Neutrophil (primary cell): ENCODE measurements at regions not wholly inside any gene's neighbourhood (a gene's known extent, or its start where the extent isn't known, plus 50 kb on each side); places are given as distances from the start of the nearest gene placed in this dataset.

ENCODE experiments used
- H3K27ac ChIP-seq: fragments of 200-600 bp; sonication (generic); 2 replicates; pipeline ENCODE4 v1.5.1; 2016; ENCODE audit warnings: mild to moderate bottlenecking, moderate library complexity
- H3K27me3 ChIP-seq: fragments of 200-600 bp; sonication (generic); 2 replicates; pipeline ENCODE4 v1.6.0; 2016; ENCODE audit warnings: mild to moderate bottlenecking
- H3K36me3 ChIP-seq: fragments of 200-600 bp; sonication (generic); 2 replicates; pipeline ENCODE4 v1.5.1; 2017
- H3K4me1 ChIP-seq, 2 experiments: fragments of 200-600 bp in 1 of 2; sonication (generic) in 1 of 2; 1 replicate in 1 of 2; 2 replicates in 1 of 2; pipeline versions ENCODE4 v1.5.1 to v1.6.1; 2013 to 2016; ENCODE audit warnings: low read depth in 1 of 2, low read length in 1 of 2, mild to moderate bottlenecking in 1 of 2, moderate library complexity in 1 of 2; ENCODE audit not compliant: control insufficient read depth in 1 of 2, insufficient read depth in 1 of 2
- H3K4me3 ChIP-seq, 2 experiments: fragments of 200-600 bp in 1 of 2; sonication (generic) in 1 of 2; 1 replicate in 1 of 2; 2 replicates in 1 of 2; pipeline ENCODE4 v1.5.1; 2013 to 2016; ENCODE audit warnings: low read depth in 1 of 2, low read length in 1 of 2, mild to moderate bottlenecking in 1 of 2, moderate library complexity in 1 of 2
- H3K9me3 ChIP-seq: fragments of 200-600 bp; sonication (generic); 2 replicates; pipeline ENCODE4 v1.5.1; 2016
- TF ChIP-seq, protein P1 (sequence below): fragments of 200-600 bp; sonication (generic); IDR thresholded peaks from 2 replicates; pipeline ENCODE4 v1.5.1; 2016; ENCODE audit warnings: antibody characterized with exemption

DNA sequence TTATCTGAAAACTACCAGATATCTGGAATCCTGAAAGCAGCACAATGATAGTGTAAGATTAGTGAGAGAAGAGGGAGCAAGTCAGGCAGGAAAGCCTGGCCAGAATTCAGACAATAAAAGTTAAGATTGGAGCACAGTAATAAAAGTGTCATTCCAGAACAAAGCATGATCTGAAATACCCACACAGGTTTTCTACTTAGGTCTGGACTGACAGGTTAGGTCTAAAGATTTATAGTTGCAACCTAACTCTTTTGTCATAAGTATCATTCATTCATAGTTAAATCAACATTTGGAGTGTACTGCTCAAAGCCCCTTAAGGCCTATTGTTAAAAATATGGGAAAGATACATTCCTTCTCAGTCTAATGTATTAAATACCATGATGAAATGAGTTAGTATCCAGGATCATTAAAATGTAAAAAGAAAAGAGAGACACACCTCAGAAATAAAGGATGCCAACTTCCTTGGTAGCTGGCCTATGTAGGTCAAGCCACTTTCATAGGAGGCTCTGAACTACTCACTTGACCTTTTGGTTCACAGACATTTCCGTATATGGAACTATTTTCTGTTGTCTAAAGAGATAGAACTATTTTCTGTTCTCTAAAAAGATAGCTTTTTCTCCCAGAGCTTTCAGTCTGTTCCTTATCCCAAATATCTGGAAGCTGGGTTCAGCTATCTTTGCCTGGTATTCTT, 105.2 kb downstream of the FAS start:
- Histone ChIP-seq H3K36me3 (no peaks in the 10 kb centered on the region), H3K4me3 (no peak overlapping the region), H3K9me3 (no peaks in the 10 kb centered on the region), H3K27me3 (no peaks in the 10 kb centered on the region), H3K4me1 (peaks cover 0 to 7% of the 10 kb centered on the region in 2 experiments), H3K27ac (no peak overlapping the region)
- TF ChIP-seq, protein P1, sequence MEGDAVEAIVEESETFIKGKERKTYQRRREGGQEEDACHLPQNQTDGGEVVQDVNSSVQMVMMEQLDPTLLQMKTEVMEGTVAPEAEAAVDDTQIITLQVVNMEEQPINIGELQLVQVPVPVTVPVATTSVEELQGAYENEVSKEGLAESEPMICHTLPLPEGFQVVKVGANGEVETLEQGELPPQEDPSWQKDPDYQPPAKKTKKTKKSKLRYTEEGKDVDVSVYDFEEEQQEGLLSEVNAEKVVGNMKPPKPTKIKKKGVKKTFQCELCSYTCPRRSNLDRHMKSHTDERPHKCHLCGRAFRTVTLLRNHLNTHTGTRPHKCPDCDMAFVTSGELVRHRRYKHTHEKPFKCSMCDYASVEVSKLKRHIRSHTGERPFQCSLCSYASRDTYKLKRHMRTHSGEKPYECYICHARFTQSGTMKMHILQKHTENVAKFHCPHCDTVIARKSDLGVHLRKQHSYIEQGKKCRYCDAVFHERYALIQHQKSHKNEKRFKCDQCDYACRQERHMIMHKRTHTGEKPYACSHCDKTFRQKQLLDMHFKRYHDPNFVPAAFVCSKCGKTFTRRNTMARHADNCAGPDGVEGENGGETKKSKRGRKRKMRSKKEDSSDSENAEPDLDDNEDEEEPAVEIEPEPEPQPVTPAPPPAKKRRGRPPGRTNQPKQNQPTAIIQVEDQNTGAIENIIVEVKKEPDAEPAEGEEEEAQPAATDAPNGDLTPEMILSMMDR: no peak

DNA sequence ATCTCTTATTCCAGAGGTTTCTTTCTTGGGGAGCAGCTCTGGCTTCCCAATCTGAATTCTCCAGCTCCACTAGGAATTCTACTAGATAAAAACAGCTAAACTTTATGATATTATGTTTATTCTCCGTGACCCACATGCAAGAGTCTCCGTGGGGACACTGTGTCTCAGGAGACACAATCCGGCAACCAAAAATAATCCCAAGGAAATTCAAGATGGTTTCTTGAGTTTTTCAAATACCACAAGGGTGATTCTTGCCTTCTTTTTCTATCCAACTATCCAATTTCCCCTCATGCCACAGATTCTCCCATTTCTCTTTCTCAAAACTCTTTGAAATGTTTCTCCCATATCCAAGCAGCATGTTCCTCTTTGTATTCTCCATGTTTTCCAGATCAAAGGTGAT, 103.1 kb downstream of the FAS start:
- Histone ChIP-seq H3K4me1 (peaks cover 0 to 9% of the 10 kb centered on the region in 2 experiments), H3K4me3 (no peak overlapping the region), H3K9me3 (no peaks in the 10 kb centered on the region), H3K36me3 (no peaks in the 10 kb centered on the region), H3K27ac (no peak overlapping the region), H3K27me3 (no peaks in the 10 kb centered on the region)
- TF ChIP-seq, protein P1: no peak

DNA sequence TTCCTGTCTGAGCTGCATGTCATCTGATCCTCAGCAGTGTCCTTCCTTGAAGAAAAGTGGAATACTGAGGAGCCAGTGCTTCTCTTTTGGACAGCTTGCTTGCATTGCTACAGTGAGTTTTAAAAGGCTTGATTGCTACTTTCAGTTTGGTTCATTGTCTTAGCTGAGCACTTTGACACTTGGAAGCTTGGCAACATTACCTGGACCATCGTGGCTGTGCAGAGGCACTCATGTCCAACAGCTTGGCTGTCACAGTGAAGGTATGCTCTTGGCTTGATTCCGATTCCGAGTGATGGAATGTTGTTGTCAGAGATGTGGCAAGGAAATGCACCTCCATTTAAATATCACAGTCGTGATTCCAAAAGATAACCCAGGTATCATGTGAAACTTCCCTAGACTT, 102.4 kb downstream of the FAS start:
- peaks cover 0 to 9% of the 10 kb centered on the region in 2 experiments for H3K4me1 ChIP-seq
- H3K27ac ChIP-seq: no peak overlapping the region
- H3K9me3 ChIP-seq: no peaks in the 10 kb centered on the region
- TF ChIP-seq, protein P1: no peak
- no peaks in the 10 kb centered on the region for H3K36me3 ChIP-seq
- no peaks in the 10 kb centered on the region for H3K27me3 ChIP-seq
- H3K4me3 ChIP-seq: no peak overlapping the region

DNA sequence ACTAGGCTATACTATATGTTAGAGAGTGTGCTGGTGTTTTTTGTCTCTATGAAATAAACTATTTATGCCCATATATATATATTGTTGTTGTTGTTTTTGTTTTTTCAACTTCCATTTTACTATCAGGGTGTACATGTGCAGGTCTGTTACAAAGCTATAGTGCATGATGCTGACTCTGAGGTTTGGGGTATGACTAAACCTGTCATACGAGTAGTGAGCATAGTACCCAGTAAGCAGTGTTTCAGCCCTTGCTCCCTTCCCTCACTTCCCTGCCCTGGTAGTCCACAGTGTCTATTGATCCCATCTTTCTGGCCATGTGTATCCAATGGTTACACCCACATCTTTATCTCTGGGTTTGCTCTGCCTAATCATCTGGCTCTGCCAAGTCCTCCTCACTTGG, 101.8 kb downstream of the FAS start:
- Histone ChIP-seq H3K27ac (no peak overlapping the region), H3K27me3 (no peaks in the 10 kb centered on the region), H3K9me3 (no peaks in the 10 kb centered on the region), H3K4me3 (no peak overlapping the region), H3K4me1 (peaks cover 0 to 9% of the 10 kb centered on the region in 2 experiments), H3K36me3 (no peaks in the 10 kb centered on the region)
- TF ChIP-seq, protein P1: no peak

DNA sequence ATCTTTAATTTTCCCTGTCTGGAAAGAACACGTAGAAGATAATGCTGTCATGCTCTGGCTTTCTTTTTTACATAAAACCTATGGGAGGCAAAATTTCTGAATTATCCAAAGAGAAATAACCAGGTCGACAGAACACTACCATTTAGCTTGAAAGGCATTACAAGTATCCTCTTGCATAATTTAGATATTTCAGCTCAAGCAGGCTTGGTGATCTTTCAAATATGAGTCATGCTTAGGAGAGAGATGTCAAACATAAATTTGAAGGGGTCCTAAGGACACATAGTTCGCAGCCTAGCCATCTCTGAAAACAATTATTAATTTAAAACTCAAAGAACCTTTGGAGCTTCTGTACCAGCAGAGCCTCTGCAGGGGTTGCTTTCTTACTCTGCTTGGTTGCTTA, 100.9 kb downstream of the FAS start:
- peaks cover 0 to 9% of the 10 kb centered on the region in 2 experiments for H3K4me1 ChIP-seq
- H3K36me3 ChIP-seq: no peaks in the 10 kb centered on the region
- no peak overlapping the region for H3K27ac ChIP-seq
- no peaks in the 10 kb centered on the region for H3K27me3 ChIP-seq
- H3K4me3 ChIP-seq: no peak overlapping the region
- no peaks in the 10 kb centered on the region for H3K9me3 ChIP-seq
- TF ChIP-seq, protein P1: no peak
